ENCODE measurements at regions not wholly inside any gene's neighbourhood (a gene's known extent, or its start where the extent isn't known, plus 50 kb on each side); places are given as distances from the start of the nearest gene placed in this dataset.
A peak's percentile ranks its signal among the peaks of the same experiment; 100 is the strongest.

DNA sequence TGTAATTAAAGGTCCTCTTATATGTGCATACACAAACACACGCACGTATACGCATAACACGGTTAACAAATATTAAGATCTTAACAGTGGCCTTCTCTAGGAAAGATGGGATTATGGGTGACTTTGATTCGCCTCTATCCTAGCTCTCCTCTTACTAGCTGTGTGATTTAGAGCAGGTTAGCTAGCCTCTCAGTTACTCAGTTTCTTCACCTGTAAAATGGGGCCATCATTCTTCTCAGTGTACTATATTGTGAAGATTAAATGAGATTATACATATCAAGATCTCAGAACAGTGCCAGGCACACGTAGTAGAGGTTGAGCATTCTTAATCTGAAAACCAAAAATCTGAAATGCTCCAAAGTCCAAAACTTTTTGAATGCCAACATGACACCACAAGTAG lies 159.3 kb downstream of the BCOR start:
- DNase-seq = no peak

- DNase-seq = no peak
Observed at GRCh38 chrX:39939678-39940077, 158.1 kb downstream of the BCOR start.

- no peak for DNase-seq
Observed at GRCh38 chrX:39941332-39941920, 156.3 kb downstream of the BCOR start.

- no peak for DNase-seq
Observed at GRCh38 chrX:39944416-39944815, 153.3 kb downstream of the BCOR start.

DNA sequence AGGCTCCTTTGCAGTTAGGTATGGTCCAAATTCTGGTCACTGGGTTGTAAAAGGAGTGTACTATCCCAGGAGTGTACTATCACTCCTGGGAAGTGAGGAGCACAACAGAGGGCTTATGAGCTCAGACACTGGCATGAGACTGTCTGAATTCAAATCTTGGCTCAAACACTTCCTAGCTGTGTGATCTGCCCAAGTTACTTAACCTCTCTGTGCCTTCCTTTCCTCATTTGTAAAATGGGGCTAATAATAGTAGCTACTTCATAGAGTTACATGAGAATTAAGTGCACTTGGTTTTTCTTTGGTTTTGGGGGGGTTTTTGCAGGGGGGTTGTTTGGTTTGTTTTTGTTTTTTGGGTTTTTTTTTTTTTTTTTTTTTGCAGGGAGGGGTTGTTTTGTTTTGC lies 152.0 kb downstream of the BCOR start:
- DNase-seq = no peak

DNA sequence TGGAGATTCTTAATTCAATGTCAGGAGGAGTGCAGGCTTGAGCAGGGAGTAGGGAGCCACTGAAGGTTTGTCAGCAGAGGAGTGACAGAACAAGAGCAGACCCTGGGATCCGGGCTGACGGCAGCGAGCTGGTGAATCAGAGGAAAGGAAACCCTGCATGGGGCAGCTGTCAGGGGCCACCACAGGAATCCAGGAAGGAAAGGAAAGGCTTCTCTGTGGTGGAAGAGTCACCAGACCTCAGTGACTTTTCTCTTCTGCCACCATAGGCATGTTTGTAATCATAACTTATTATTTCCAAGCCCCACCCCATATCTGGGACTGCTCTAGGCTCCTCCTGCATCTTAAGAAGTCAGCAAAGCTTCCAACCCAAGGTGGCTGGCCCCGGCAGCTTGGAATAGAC lies 150.9 kb downstream of the BCOR start:
- DNase-seq = peak; percentile 71

DNA sequence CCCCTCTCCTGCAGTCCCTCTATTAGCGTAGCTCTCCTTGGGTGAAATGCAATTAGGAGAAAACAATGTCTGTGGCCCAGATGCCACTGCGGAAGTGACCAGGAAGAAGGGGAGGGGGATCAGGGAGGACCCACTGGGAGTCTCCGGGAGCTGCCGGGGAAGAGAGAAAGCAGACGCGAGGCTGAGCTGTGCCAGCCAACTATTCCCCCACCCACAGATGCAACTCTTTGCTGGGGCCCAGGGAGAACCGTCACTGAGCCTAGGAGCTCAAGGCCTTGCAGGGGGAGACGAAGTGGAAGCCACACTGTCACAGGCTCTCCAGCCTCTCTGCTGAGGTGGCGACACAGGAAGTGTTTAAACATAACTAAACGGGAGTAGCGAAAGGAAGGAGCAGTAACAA lies 149.2 kb downstream of the BCOR start:
- peak; percentile 5 for DNase-seq

- DNase-seq = no peak
Observed at GRCh38 chrX:39950018-39950688, 147.6 kb downstream of the BCOR start.

DNA sequence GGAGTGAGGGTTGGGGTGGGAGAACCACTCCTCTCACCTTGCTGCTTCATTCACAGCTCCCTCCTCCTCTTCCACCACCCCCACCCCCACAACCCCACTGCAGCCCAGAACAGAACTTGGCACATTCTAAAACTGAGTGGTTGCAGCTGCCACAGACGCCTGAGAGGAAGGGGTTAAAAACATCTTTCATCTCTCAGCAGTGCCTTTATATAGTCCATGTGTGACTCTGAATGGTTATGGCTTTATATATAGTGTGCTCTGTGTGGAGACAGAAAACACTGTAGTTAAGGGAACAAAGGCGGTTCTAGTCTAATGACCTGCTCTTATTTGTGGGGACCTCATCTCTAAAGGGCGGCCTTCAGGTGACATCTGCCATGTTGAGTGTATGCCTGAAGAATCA lies 144.8 kb downstream of the BCOR start:
- no peak for DNase-seq

GRCh38 chrX:39953879-39954278 lies 143.9 kb downstream of the BCOR start:
- DNase-seq = no peak

- no peak for DNase-seq
Observed at GRCh38 chrX:39954851-39955250, 142.9 kb downstream of the BCOR start.

DNA sequence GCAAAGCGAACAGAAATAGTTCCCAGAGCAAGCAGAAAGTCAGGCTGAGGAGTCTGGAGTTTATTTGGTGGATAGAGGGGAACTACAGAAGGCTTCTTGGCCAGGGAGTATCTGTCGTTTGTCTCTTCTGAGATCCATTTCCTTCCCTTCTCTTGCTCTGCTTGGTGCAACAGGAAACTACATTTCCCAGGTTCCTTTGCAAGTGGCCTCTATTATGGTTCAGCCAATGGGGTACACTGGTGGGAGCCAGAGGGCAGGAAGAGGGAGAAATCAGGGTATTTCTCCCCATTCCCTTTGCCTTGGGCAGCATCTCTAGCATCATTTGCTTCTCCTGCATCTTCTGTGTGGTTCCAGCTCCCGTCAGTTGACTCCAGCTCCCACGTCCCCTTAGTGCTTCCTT lies 142.1 kb downstream of the BCOR start:
- DNase-seq = no peak

GRCh38 chrX:39956803-39957394 lies 140.9 kb downstream of the BCOR start:
- DNase-seq = no peak

- DNase-seq = no peak
Observed at GRCh38 chrX:39957816-39958566, 139.8 kb downstream of the BCOR start.

- DNase-seq = no peak
Observed at GRCh38 chrX:39958850-39959249, 138.9 kb downstream of the BCOR start.

DNA sequence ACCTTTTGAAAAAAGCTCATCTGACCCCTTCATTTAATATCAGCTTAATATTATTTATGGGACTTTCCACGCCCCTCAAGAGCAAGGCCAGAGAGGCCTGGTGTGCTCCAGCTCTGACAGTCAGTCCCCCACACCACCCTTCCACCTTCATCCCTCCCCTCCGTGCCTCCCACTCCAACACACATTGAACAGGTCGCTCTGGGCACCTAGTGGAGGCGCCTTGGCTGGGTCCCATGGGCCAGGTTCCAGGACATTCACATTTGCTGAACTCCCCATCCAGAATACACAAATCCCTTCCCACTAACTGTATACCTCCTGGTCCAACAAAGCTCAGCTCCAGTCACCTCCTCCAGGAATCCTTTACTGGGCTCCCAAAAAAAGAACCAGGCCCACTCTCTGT lies 137.5 kb downstream of the BCOR start:
- no peak for DNase-seq

- DNase-seq = no peak
Observed at GRCh38 chrX:39961441-39961840, 136.3 kb downstream of the BCOR start.

- no peak for DNase-seq
Observed at GRCh38 chrX:39965051-39965573, 132.6 kb downstream of the BCOR start.

- DNase-seq = no peak
Observed at GRCh38 chrX:39966176-39966575, 131.6 kb downstream of the BCOR start.

DNA sequence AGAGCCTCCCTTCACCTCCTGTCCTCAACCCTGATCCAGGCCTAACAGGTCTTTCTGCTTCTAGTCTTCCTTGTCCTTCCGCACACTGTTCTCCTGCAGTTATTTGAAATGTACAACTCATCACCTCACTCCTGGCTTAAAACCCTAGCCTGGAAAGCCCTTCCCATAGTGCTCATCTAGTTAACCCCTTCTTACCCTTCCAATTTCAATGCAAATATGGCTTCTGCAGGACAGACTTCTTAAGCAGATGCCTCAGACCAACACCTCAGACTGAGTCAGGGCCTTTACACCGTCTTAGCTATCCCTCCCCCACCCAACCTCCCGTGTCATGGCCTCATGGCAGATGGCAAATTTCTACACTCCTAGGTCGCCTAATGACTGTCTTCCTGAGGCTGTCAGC lies 130.4 kb downstream of the BCOR start:
- DNase-seq = no peak

- no peak for DNase-seq
Observed at GRCh38 chrX:39969099-39969818, 128.5 kb downstream of the BCOR start.

DNA sequence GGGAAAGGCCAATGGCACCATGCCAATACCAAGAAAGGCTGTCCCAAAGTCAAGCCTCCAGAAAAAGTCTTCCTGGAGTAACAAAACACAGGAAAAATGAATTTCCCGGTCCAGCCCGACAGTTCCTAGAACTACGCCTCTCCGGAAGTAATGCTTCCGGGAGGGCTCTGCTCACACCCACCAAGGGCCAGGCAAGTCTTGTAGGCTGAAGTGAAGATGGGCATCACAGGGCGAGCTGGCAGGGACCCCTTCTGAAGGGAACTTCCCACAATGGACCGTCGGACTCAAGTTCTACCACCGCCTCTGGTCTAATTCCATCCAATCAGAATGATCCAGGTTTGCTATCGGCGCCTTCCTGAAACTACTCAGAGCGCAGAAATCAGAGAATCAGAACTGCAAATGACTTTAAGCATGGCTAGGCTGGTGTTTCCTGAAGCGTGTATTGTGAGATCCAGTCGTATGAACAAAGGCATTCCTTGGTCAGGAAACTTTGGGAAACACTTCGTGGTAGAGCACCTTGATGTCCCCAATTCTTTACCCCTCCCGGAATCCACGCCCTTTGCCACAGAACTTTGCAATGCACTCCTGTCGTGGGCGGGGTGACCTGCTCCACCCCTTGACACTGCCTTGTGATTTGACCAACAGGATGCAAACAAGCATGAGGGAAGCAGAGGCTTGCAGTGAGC lies 127.8 kb downstream of the BCOR start:
- DNase-seq = no peak
